Coronary artery (tissue), 2 donors: ENCODE measurements at regions not wholly inside any gene's neighbourhood (a gene's known extent, or its start where the extent isn't known, plus 50 kb on each side); places are given as distances from the start of the nearest gene placed in this dataset.
"Not testable (repeated sequence)": the region's sequence is repeated elsewhere in the genome, so short reads cannot be mapped to it uniquely, and the experiment has no call there.

ENCODE experiments used
- DNase-seq: peaks from one replicate; pipeline ENCODE4 v3.0.0-alpha.2; 2017; ENCODE audit warnings: low spot score
- H3K27ac ChIP-seq, 2 donors: fragments of 200-600 bp; sonication (generic); one replicate each; pipeline ENCODE4 v1.5.1; 2016 to 2019
- H3K4me3 ChIP-seq: fragments of 200-600 bp; sonication (generic); 2 replicates; pipeline ENCODE4 v1.5.1; 2016; ENCODE audit warnings: mild to moderate bottlenecking, moderate library complexity
- CTCF ChIP-seq: fragments of 200-600 bp; sonication (generic); IDR thresholded peaks from one replicate; pipeline ENCODE4 v1.5.1; 2019; ENCODE audit warnings: antibody characterized with exemption

GRCh38 chr5:172534229-172535107, 80.1 kb upstream of the SH3PXD2B start:
- DNase-seq: peak; percentile 69
- H3K4me3 ChIP-seq: peak overlapping the region; percentile 24
- H3K27ac ChIP-seq: peak overlapping the region; percentile 20 to 72
- no peak for TF ChIP-seq CTCF

- TF ChIP-seq CTCF: no peak
- Histone ChIP-seq H3K4me3 (peak overlapping the region; percentile 24), H3K27ac (peak overlapping the region; percentile 20 to 72)
- DNase-seq: peak; percentile 75
These were observed 79.3 kb upstream of the SH3PXD2B start for GRCh38 chr5:172533399-172534228.

- peak; percentile 45 for DNase-seq
- TF ChIP-seq CTCF: no peak
- no peak overlapping the region for H3K4me3 ChIP-seq
- no peak overlapping the region for H3K27ac ChIP-seq
These were observed 78.7 kb upstream of the SH3PXD2B start for GRCh38 chr5:172533058-172533398.

GRCh38 chr5:172532439-172532838, 78.1 kb upstream of the SH3PXD2B start:
- not testable (repeated sequence) for H3K4me3 ChIP-seq, H3K27ac ChIP-seq
- peak; percentile 14 for DNase-seq

- peak; percentile 47 for DNase-seq
- no peak for TF ChIP-seq CTCF
- no peak overlapping the region for H3K4me3 ChIP-seq
- H3K27ac ChIP-seq: no peak overlapping the region
These were observed 77.3 kb upstream of the SH3PXD2B start for GRCh38 chr5:172531704-172532026.

GRCh38 chr5:172530878-172531703, 76.8 kb upstream of the SH3PXD2B start:
- DNase-seq: peak; percentile 31
- Histone ChIP-seq H3K4me3 (no peak overlapping the region), H3K27ac (no peak overlapping the region)
- no peak for TF ChIP-seq CTCF

- peak; percentile 45 for DNase-seq
- TF ChIP-seq CTCF: no peak
- H3K4me3 ChIP-seq: no peak overlapping the region
- H3K27ac ChIP-seq: no peak overlapping the region
These were observed 76.1 kb upstream of the SH3PXD2B start for GRCh38 chr5:172530406-172530805.
